Left lung (tissue), 4 donors: ENCODE measurements at regions not wholly inside any gene's neighbourhood (a gene's known extent, or its start where the extent isn't known, plus 50 kb on each side); places are given as distances from the start of the nearest gene placed in this dataset.

Source experiments
- ATAC-seq: fragments of 200-7000 bp; cut with Tn5 transposase; one replicate; pipeline ENCODE4 v1.9.1; 2020; ENCODE audit warnings: moderate library complexity
- DNase-seq, 4 donors: peaks; one replicate each; pipeline ENCODE4 v3.0.0-alpha.2; 2013 to 2020
- H3K27ac ChIP-seq, 2 donors: fragments of 200-600 bp; sonication (generic) in 1 of 2; one replicate each; pipeline versions ENCODE4 v1.5.0 to v1.8.0; 2020 to 2021
- H3K27me3 ChIP-seq, 2 donors: fragments of 200-600 bp; sonication (generic) in 1 of 2; one replicate each; pipeline versions ENCODE4 v1.5.0 to v1.8.0; 2020 to 2021
- H3K36me3 ChIP-seq, 2 donors: fragments of 200-600 bp; sonication (generic) in 1 of 2; one replicate each; pipeline versions ENCODE4 v1.5.0 to v1.8.0; 2020 to 2021
- H3K4me1 ChIP-seq, 2 donors: fragments of 200-600 bp; one replicate each; pipeline ENCODE4 v1.8.0; 2021
- H3K4me3 ChIP-seq, 2 donors: fragments of 200-600 bp; sonication (generic) in 1 of 2; one replicate each; pipeline versions ENCODE4 v1.5.0 to v1.8.0; 2020 to 2021; ENCODE audit warnings: mild to moderate bottlenecking in 1 of 2
- H3K9me3 ChIP-seq, 2 donors: fragments of 200-600 bp; sonication (generic) in 1 of 2; one replicate each; pipeline versions ENCODE4 v1.5.0 to v1.8.0; 2020 to 2021
- intact Hi-C, 2 donors: fragments of 100-400 bp; cut with DNase I; formaldehyde crosslinking; loops; one replicate each; pipeline versions ENCODE4 v1.11.2 to v1.14.2; 2022
- TF ChIP-seq, protein P1 (sequence below), 2 donors: fragments of 200-600 bp; sonication (generic) in 1 of 2; IDR thresholded peaks; one replicate each; pipeline versions ENCODE4 v1.5.0 to v1.8.0; 2021; ENCODE audit warnings: antibody characterized with exemption in 2 of 2
- donor health status: DM: no; HTN: yes; CAD: no.
- donor health status: DM: no; HTN: no; CAD: no.

GRCh38 chr9:13863112-13863511, 450.8 kb downstream of the NFIB start:
- TF ChIP-seq, protein P1, sequence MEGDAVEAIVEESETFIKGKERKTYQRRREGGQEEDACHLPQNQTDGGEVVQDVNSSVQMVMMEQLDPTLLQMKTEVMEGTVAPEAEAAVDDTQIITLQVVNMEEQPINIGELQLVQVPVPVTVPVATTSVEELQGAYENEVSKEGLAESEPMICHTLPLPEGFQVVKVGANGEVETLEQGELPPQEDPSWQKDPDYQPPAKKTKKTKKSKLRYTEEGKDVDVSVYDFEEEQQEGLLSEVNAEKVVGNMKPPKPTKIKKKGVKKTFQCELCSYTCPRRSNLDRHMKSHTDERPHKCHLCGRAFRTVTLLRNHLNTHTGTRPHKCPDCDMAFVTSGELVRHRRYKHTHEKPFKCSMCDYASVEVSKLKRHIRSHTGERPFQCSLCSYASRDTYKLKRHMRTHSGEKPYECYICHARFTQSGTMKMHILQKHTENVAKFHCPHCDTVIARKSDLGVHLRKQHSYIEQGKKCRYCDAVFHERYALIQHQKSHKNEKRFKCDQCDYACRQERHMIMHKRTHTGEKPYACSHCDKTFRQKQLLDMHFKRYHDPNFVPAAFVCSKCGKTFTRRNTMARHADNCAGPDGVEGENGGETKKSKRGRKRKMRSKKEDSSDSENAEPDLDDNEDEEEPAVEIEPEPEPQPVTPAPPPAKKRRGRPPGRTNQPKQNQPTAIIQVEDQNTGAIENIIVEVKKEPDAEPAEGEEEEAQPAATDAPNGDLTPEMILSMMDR (IDR thresholded peaks at IDR 0.05): no peak
- Histone ChIP-seq H3K9me3 (no peaks in the 10 kb centered on the region), H3K4me1 (no peaks in the 10 kb centered on the region), H3K4me3 (no peak overlapping the region), H3K27ac (peak overlapping the region in 1 of 2 donors; percentile 45), H3K36me3 (no peaks in the 10 kb centered on the region), H3K27me3 (no peaks in the 10 kb centered on the region)
- DNase-seq: peak in 3 of 4 donors; percentile 44 to 96 (median 94)
- peak; percentile 75 for ATAC-seq
- intact Hi-C loops: no loop called here

DNA sequence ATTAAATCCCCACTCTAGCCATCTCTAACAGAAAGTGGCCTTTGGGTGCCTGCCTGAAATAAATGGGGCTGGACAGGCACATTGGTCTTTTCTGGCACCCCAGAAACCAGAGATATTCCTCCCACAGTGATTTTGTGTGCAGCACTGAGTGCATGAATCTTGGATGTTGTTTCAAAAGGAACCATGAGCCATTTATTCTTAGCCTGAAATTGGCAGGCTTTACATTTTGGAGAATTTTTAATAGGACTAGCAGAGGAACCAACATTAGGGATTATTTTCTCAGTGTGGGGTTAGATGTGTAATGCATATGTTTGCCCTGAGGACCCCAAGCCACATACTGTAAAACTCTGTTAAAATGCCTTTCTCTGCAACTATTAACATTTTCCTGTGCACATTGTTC, 451.3 kb downstream of the NFIB start:
- Histone ChIP-seq H3K4me1 (no peaks in the 10 kb centered on the region), H3K9me3 (no peaks in the 10 kb centered on the region), H3K27me3 (no peaks in the 10 kb centered on the region), H3K27ac (no peak overlapping the region), H3K36me3 (no peaks in the 10 kb centered on the region), H3K4me3 (no peak overlapping the region)
- DNase-seq (peak in 1 of 4 donors; percentile 57), ATAC-seq (no peak)
- intact Hi-C loops: no loop called here
- TF ChIP-seq, protein P1 (IDR thresholded peaks at IDR 0.05): no peak

- H3K9me3 ChIP-seq: no peaks in the 10 kb centered on the region
- intact Hi-C loops: no loop called here
- DNase-seq (no peak), ATAC-seq (no peak)
- no peak overlapping the region for H3K4me3 ChIP-seq
- H3K4me1 ChIP-seq: no peaks in the 10 kb centered on the region
- no peak overlapping the region for H3K27ac ChIP-seq
- no peaks in the 10 kb centered on the region for H3K36me3 ChIP-seq
- H3K27me3 ChIP-seq: no peaks in the 10 kb centered on the region
- TF ChIP-seq, protein P1 (IDR thresholded peaks at IDR 0.05): no peak
Observed at GRCh38 chr9:13860946-13861640, 452.8 kb downstream of the NFIB start.

DNA sequence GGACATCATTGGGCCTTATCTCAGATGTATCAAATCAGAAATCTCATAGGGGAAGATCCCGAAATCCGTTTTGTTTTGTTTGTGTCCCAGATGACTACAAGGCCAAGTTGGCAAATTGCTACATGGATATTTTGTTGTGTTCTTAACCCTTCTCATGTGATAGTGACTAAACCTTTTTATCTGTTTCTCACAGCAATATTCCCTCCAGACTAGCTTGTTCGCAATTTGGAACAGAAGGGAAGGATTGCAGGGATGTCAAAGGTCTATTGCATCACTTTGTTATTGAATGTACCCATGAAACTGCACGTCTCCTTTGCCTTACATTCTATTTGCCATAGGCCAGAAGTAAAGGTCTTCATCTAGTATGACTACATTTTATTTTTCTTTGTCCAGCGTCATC, 453.9 kb downstream of the NFIB start:
- Histone ChIP-seq H3K9me3 (no peaks in the 10 kb centered on the region), H3K36me3 (no peaks in the 10 kb centered on the region), H3K27ac (no peak overlapping the region), H3K4me1 (no peaks in the 10 kb centered on the region), H3K27me3 (no peaks in the 10 kb centered on the region), H3K4me3 (no peak overlapping the region)
- DNase-seq: no peak
- ATAC-seq: no peak
- TF ChIP-seq, protein P1 (IDR thresholded peaks at IDR 0.05): no peak
- intact Hi-C loops: no loop called here

GRCh38 chr9:13857521-13857920, 456.4 kb downstream of the NFIB start:
- H3K27me3 ChIP-seq: no peaks in the 10 kb centered on the region
- H3K36me3 ChIP-seq: no peaks in the 10 kb centered on the region
- H3K27ac ChIP-seq: no peak overlapping the region
- ATAC-seq (no peak), DNase-seq (no peak)
- intact Hi-C loops: no loop called here
- H3K4me3 ChIP-seq: no peak overlapping the region
- TF ChIP-seq, protein P1 (IDR thresholded peaks at IDR 0.05): no peak
- H3K9me3 ChIP-seq: no peaks in the 10 kb centered on the region
- H3K4me1 ChIP-seq: no peaks in the 10 kb centered on the region
